Vagina (tissue), 2 donors: ENCODE measurements at regions not wholly inside any gene's neighbourhood (a gene's known extent, or its start where the extent isn't known, plus 50 kb on each side); places are given as distances from the start of the nearest gene placed in this dataset.
"Not testable (repeated sequence)": the region's sequence is repeated elsewhere in the genome, so short reads cannot be mapped to it uniquely, and the experiment has no call there.

Experiments
- DNase-seq, 2 donors: peaks; one replicate each; pipeline ENCODE4 v3.0.0-alpha.2; 2017; ENCODE audit errors: extremely low spot score in 2 of 2
- H3K27ac ChIP-seq: fragments of 200-600 bp; sonication (generic); one replicate; pipeline ENCODE4 v1.5.1; 2019
- H3K27me3 ChIP-seq: fragments of 200-600 bp; sonication (generic); one replicate; pipeline ENCODE4 v1.5.1; 2019
- H3K36me3 ChIP-seq, 2 donors: fragments of 200-600 bp; sonication (generic); one replicate each; pipeline ENCODE4 v1.5.1; 2017 to 2019
- H3K4me1 ChIP-seq: fragments of 200-600 bp; sonication (generic); one replicate; pipeline ENCODE4 v1.5.1; 2019
- H3K4me3 ChIP-seq, 2 donors: fragments of 200-600 bp; sonication (generic); 1 replicate in 1 of 2; 2 replicates in 1 of 2; pipeline ENCODE4 v1.5.1; 2016 to 2019
- H3K9me3 ChIP-seq: fragments of 200-600 bp; sonication (generic); one replicate; pipeline ENCODE4 v1.5.1; 2019
- CTCF ChIP-seq, 3 experiments: fragments of 450-650 bp in 2 of 3; fragments of 200-600 bp in 1 of 3; sonication (generic) in 1 of 3; IDR thresholded peaks; one replicate each; pipeline ENCODE4 v1.5.1; 2017 to 2019; ENCODE audit warnings: antibody characterized with exemption in 3 of 3, mild to moderate bottlenecking in 2 of 3, moderate library complexity in 2 of 3
- POLR2A ChIP-seq, 2 donors: fragments of 450-650 bp; IDR thresholded peaks; one replicate each; pipeline ENCODE4 v1.6.1; 2017; ENCODE audit warnings: antibody characterized with exemption in 2 of 2, mild to moderate bottlenecking in 2 of 2, moderate library complexity in 2 of 2
- POLR2AphosphoS5 ChIP-seq, 2 donors: sonication (generic); formaldehyde crosslinking; IDR thresholded peaks; one replicate each; pipeline ENCODE4 v1.9.0; 2017; ENCODE audit warnings: antibody characterized with exemption in 2 of 2, mild to moderate bottlenecking in 2 of 2, low read depth in 1 of 2; ENCODE audit not compliant: insufficient read depth in 1 of 2
- intact Hi-C: fragments of 100-400 bp; cut with DNase I; formaldehyde crosslinking; loops from one replicate; pipeline ENCODE4 v1.15.1; 2023

GRCh38 chr20:51277961-51278360 lies 255.1 kb upstream of the KCNG1 start:
- TF ChIP-seq POLR2AphosphoS5 (IDR thresholded peaks at IDR 0.05; ENCODE audit: insufficient read depth in 1 of 2, low read depth in 1 of 2), result no peak
- H3K9me3 ChIP-seq, result no peaks in the 10 kb centered on the region
- H3K27me3 ChIP-seq, result no peaks in the 10 kb centered on the region
- no peak overlapping the region for H3K27ac ChIP-seq
- intact Hi-C loops, result no loop called here
- no peak for DNase-seq
- no peaks in the 10 kb centered on the region for H3K36me3 ChIP-seq
- peaks cover 8% of the 10 kb centered on the region for H3K4me1 ChIP-seq
- H3K4me3 ChIP-seq, result no peak overlapping the region

GRCh38 chr20:51276296-51276695 lies 253.4 kb upstream of the KCNG1 start:
- no peak for DNase-seq
- no peak overlapping the region for H3K4me3 ChIP-seq
- no peaks in the 10 kb centered on the region for H3K36me3 ChIP-seq
- H3K9me3 ChIP-seq, result no peaks in the 10 kb centered on the region
- no peak for TF ChIP-seq POLR2A (IDR thresholded peaks at IDR 0.05)
- TF ChIP-seq POLR2AphosphoS5 (IDR thresholded peaks at IDR 0.05; ENCODE audit: insufficient read depth in 1 of 2, low read depth in 1 of 2), result no peak
- TF ChIP-seq CTCF (IDR thresholded peaks at IDR 0.05), result no peak
- intact Hi-C loops, result no loop called here
- H3K4me1 ChIP-seq, result peaks cover 8% of the 10 kb centered on the region
- H3K27me3 ChIP-seq, result no peaks in the 10 kb centered on the region
- no peak overlapping the region for H3K27ac ChIP-seq

GRCh38 chr20:51275826-51276225 lies 252.9 kb upstream of the KCNG1 start:
- Histone ChIP-seq H3K9me3 (no peaks in the 10 kb centered on the region), H3K4me1 (peaks cover 8% of the 10 kb centered on the region), H3K27ac (no peak overlapping the region), H3K27me3 (no peaks in the 10 kb centered on the region), H3K4me3 (no peak overlapping the region), H3K36me3 (no peaks in the 10 kb centered on the region)
- TF ChIP-seq CTCF (IDR thresholded peaks at IDR 0.05) (no peak), POLR2A (IDR thresholded peaks at IDR 0.05) (no peak), POLR2AphosphoS5 (IDR thresholded peaks at IDR 0.05; ENCODE audit: insufficient read depth in 1 of 2, low read depth in 1 of 2) (no peak)
- DNase-seq, result no peak
- intact Hi-C loops, result no loop called here

- H3K27ac ChIP-seq, result no peak overlapping the region
- intact Hi-C loops, result no loop called here
- no peak overlapping the region for H3K4me3 ChIP-seq
- no peak for DNase-seq
- no peak for TF ChIP-seq POLR2AphosphoS5 (IDR thresholded peaks at IDR 0.05; ENCODE audit: insufficient read depth in 1 of 2, low read depth in 1 of 2)
- no peaks in the 10 kb centered on the region for H3K27me3 ChIP-seq
- peaks cover 8% of the 10 kb centered on the region for H3K4me1 ChIP-seq
- H3K36me3 ChIP-seq, result no peaks in the 10 kb centered on the region
- H3K9me3 ChIP-seq, result no peaks in the 10 kb centered on the region
These were observed 252.3 kb upstream of the KCNG1 start for GRCh38 chr20:51275181-51275580.

GRCh38 chr20:51272401-51272800 lies 249.5 kb upstream of the KCNG1 start:
- intact Hi-C loops, result no loop called here
- H3K9me3 ChIP-seq, result no peaks in the 10 kb centered on the region
- TF ChIP-seq POLR2AphosphoS5 (IDR thresholded peaks at IDR 0.05; ENCODE audit: insufficient read depth in 1 of 2, low read depth in 1 of 2) (no peak), CTCF (IDR thresholded peaks at IDR 0.05) (no peak), POLR2A (IDR thresholded peaks at IDR 0.05) (no peak)
- DNase-seq, result no peak
- no peak overlapping the region for H3K27ac ChIP-seq
- H3K4me1 ChIP-seq, result peaks cover 8% of the 10 kb centered on the region
- H3K4me3 ChIP-seq, result no peak overlapping the region
- no peaks in the 10 kb centered on the region for H3K27me3 ChIP-seq
- no peaks in the 10 kb centered on the region for H3K36me3 ChIP-seq

- Histone ChIP-seq H3K9me3 (no peaks in the 10 kb centered on the region), H3K4me1 (peaks cover 8% of the 10 kb centered on the region), H3K36me3 (no peaks in the 10 kb centered on the region), H3K4me3 (no peak overlapping the region), H3K27me3 (no peaks in the 10 kb centered on the region), H3K27ac (no peak overlapping the region)
- DNase-seq, result no peak
- intact Hi-C loops, result no loop called here
- TF ChIP-seq CTCF (IDR thresholded peaks at IDR 0.05) (no peak), POLR2A (IDR thresholded peaks at IDR 0.05) (no peak), POLR2AphosphoS5 (IDR thresholded peaks at IDR 0.05; ENCODE audit: insufficient read depth in 1 of 2, low read depth in 1 of 2) (no peak)
These were observed 249.0 kb upstream of the KCNG1 start for GRCh38 chr20:51271931-51272330.

GRCh38 chr20:51271289-51271688 lies 248.4 kb upstream of the KCNG1 start:
- H3K36me3 ChIP-seq, H3K27ac ChIP-seq, DNase-seq, H3K9me3 ChIP-seq, H3K4me3 ChIP-seq, H3K27me3 ChIP-seq, H3K4me1 ChIP-seq, intact Hi-C loops: not testable (repeated sequence)
